Omental fat pad (tissue), 3 donors: ENCODE measurements at regions not wholly inside any gene's neighbourhood (a gene's known extent, or its start where the extent isn't known, plus 50 kb on each side); places are given as distances from the start of the nearest gene placed in this dataset.
"Not testable (repeated sequence)": the region's sequence is repeated elsewhere in the genome, so short reads cannot be mapped to it uniquely, and the experiment has no call there.

Source experiments
- ATAC-seq: fragments of 150-250 bp; one replicate; pipeline ENCODE4 v1.9.1; 2016; ENCODE audit warnings: mild to moderate bottlenecking, moderate library complexity; ENCODE audit not compliant: low FRiP score
- DNase-seq: peaks from one replicate; pipeline ENCODE4 v3.0.0-alpha.2; 2019; ENCODE audit warnings: low spot score
- TF ChIP-seq, protein P1 (sequence below), 3 donors: fragments of 450-650 bp; IDR thresholded peaks; one replicate each; pipeline ENCODE4 v1.5.1; 2016 to 2017; ENCODE audit warnings: antibody characterized with exemption in 3 of 3, mild to moderate bottlenecking in 3 of 3, moderate library complexity in 2 of 3

GRCh38 chr5:152717393-152717792, 312.3 kb upstream of the NMUR2 start:
- no peak for ATAC-seq
- DNase-seq: no peak
- TF ChIP-seq, protein P1, sequence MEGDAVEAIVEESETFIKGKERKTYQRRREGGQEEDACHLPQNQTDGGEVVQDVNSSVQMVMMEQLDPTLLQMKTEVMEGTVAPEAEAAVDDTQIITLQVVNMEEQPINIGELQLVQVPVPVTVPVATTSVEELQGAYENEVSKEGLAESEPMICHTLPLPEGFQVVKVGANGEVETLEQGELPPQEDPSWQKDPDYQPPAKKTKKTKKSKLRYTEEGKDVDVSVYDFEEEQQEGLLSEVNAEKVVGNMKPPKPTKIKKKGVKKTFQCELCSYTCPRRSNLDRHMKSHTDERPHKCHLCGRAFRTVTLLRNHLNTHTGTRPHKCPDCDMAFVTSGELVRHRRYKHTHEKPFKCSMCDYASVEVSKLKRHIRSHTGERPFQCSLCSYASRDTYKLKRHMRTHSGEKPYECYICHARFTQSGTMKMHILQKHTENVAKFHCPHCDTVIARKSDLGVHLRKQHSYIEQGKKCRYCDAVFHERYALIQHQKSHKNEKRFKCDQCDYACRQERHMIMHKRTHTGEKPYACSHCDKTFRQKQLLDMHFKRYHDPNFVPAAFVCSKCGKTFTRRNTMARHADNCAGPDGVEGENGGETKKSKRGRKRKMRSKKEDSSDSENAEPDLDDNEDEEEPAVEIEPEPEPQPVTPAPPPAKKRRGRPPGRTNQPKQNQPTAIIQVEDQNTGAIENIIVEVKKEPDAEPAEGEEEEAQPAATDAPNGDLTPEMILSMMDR (IDR thresholded peaks at IDR 0.05): no peak

DNA sequence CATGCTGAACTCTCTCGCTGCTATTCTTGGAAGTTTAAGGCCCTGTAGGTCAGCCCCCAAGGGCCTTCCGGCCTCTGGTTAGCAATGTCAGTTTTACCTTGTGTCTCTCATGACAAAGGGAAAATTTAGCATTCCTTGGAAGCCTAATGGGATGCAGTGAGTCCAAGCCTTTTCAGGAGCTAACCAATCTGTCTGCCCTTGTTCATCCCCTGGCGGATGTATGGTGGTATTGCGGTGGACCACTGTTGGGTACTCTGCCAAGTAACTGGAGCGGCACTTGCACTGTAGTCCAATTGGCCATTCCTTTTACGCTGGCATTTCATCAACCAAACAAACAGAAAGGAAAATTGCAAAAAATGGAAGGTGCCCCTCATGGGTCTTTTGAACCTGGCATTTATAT, 318.4 kb upstream of the NMUR2 start:
- no peak for ATAC-seq
- no peak for DNase-seq
- TF ChIP-seq, protein P1 (IDR thresholded peaks at IDR 0.05): no peak

GRCh38 chr5:152730176-152730575, 325.1 kb upstream of the NMUR2 start:
- TF ChIP-seq, protein P1 (IDR thresholded peaks at IDR 0.05): no peak
- DNase-seq (no peak), ATAC-seq (no peak)

GRCh38 chr5:152736906-152737305, 331.8 kb upstream of the NMUR2 start:
- ATAC-seq (no peak), DNase-seq (no peak)
- TF ChIP-seq, protein P1 (IDR thresholded peaks at IDR 0.05): no peak

DNA sequence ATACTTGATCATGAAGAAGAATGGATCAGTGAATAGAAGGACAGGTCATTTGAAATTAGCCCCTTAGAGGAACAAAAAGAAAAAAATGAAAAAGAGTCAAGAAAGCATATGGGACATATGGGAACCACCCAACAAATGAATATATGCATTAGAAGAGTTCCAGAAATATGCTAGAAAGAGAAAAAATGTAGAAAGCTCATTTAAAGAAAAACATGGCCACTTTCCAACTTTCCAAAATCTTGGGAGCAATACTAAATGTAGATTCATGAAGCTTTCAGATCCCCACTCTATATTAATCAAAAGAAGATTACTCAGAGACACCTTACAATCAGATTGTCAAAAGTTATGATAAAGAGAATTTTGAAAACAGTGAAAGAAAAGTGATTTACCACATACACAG, 334.8 kb upstream of the NMUR2 start:
- no peak for DNase-seq
- ATAC-seq: no peak
- TF ChIP-seq, protein P1 (IDR thresholded peaks at IDR 0.05): no peak

- DNase-seq, ATAC-seq: not testable (repeated sequence)
These were observed 336.0 kb upstream of the NMUR2 start for GRCh38 chr5:152741126-152741525.

DNA sequence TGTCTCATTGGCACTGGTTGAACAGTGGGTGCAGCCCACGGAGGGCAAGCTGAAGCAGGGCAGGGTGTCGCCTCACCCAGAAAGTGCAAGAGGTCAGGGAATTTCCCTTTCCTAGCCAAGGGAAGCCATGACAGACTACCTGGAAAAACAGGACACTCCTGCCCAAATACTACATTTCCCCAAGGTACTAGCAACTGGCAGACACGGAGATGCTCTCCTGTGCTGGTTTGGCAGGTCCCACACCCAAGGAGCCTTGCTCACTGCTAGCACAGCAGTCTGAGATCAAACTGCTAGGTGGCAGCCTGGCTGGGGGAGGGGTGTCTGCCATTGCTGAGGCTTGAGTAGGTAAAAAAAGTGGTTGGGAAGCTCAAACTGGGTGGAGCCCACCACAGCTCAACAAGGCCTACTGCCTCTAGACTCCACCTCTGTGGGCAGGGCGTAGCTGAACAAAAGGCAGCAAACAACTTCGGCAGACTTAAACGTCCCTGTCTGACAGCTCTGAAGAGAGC, 382.7 kb upstream of the NMUR2 start:
- not testable (repeated sequence) for ATAC-seq, DNase-seq

DNA sequence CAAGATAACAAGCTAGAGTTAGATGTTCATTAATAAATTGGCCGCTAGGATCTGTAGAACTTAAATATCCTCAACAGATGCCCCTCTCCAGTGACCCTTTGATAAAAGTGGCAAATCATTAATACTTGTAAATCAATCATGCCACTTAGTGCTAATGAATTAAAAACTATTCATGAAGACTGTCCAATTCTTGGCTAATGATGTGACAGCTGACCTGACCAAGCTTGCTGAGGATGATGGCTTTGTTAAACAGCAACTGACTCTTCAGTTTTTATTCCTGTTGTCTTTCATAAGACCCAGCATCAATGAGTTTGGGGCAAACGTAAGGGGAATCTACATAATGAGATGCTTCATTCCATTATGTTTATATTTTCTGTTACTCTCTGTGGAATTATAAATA, 396.8 kb upstream of the NMUR2 start:
- TF ChIP-seq, protein P1 (IDR thresholded peaks at IDR 0.05): no peak
- ATAC-seq (no peak), DNase-seq (no peak)
